Activated B cell treated with CpG ODN at 0.5 μM for 24 hours (primary cell): ENCODE measurements at regions not wholly inside any gene's neighbourhood (a gene's known extent, or its start where the extent isn't known, plus 50 kb on each side); places are given as distances from the start of the nearest gene placed in this dataset.

Experiments used
- ATAC-seq: fragments of 200-7000 bp; cut with Tn5 transposase; one replicate; pipeline ENCODE4 v1.10.0; 2021; ENCODE audit warnings: low read depth, mild to moderate bottlenecking, moderate library complexity
- CTCF ChIA-PET: fragments of 350-600 bp; sonication (Branson Sonifier 250); formaldehyde crosslinking; loops from one replicate; lab custom pipeline; 2021; ENCODE audit warnings: antibody characterized with exemption; lab: Charles Lee
- POLR2A ChIA-PET: fragments of 350-600 bp; sonication (Branson Sonifier 250); formaldehyde crosslinking; loops from one replicate; lab custom pipeline; 2021; ENCODE audit warnings: antibody characterized with exemption; lab: Charles Lee
- DNase-seq: peaks from one replicate; pipeline ENCODE4 v3.0.0; 2022
- H3K27ac Mint-ChIP-seq: one replicate; pipeline ENCODE4 v1.8.0; 2020; ENCODE audit warnings: mixed read lengths
- H3K27me3 Mint-ChIP-seq: one replicate; pipeline ENCODE4 v1.8.0; 2021; ENCODE audit warnings: mixed read lengths
- H3K36me3 Mint-ChIP-seq: one replicate; pipeline ENCODE4 v1.8.0; 2021; ENCODE audit warnings: low read depth, mixed read lengths
- H3K4me1 Mint-ChIP-seq: one replicate; pipeline ENCODE4 v1.8.0; 2021; ENCODE audit warnings: mixed read lengths
- H3K4me3 Mint-ChIP-seq: one replicate; pipeline ENCODE4 v1.8.0; 2020; ENCODE audit warnings: mild to moderate bottlenecking, mixed read lengths
- H3K9me3 Mint-ChIP-seq: one replicate; pipeline ENCODE4 v1.8.0; 2020; ENCODE audit warnings: mixed read lengths
- intact Hi-C: fragments of 100-400 bp; cut with micrococcal nuclease; formaldehyde crosslinking; loops from one replicate; pipeline ENCODE4 v1.15.1; 2024
- TF ChIP-seq, protein P1 (sequence below): fragments of 200-600 bp; IDR thresholded peaks from one replicate; pipeline ENCODE4 v1.8.0; 2022; ENCODE audit warnings: antibody characterized with exemption, mild to moderate bottlenecking

DNA sequence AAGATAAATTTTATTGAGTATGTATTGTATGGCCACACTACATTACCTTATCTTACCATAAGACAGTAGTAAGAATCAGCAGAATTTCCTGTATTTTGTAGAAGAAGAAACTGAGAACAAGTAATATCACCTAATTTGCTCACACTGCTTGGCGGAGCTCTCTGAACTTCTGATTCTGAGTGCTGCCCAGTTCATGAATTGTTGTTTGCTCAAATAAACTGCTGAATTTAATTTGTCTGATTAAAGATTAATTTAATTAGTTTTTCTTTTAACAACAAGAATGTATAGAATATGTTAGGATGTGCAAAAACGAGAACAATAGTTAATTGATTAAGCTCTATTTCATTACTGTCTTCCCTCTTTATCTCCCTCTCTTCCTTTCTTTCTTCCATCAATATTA, 100.1 kb upstream of the ERBB4 start:
- intact Hi-C loops: no loop called here
- no peaks in the 10 kb centered on the region for H3K27me3 Mint-ChIP-seq

DNA sequence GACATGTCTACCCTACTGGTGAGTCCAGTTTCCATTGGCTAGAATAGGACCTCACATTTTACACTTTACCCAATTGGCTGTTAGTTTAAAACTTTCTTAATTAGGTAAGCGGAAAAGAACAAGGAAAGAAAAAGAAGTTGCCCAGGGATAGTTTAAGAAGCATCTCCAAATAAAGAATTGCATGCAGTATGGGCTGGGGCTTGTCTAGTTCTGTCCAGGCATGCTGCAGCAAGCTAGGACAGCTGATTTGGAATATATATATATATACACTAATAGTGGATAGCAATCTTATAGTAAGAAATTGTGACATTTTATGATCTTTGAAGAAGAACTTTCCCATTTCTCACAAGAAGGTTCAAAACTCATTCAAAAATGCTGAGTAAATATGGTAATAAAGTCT, 90.0 kb upstream of the ERBB4 start:
- ATAC-seq: no peak
- no peak for DNase-seq
- Mint-ChIP-seq H3K4me1 (no peaks in the 10 kb centered on the region), H3K9me3 (no peaks in the 10 kb centered on the region), H3K4me3 (no peak overlapping the region), H3K27ac (no peak overlapping the region), H3K27me3 (no peaks in the 10 kb centered on the region), H3K36me3 (no peaks in the 10 kb centered on the region)
- POLR2A ChIA-PET: no interaction called here
- intact Hi-C loops: no loop called here
- TF ChIP-seq, protein P1, sequence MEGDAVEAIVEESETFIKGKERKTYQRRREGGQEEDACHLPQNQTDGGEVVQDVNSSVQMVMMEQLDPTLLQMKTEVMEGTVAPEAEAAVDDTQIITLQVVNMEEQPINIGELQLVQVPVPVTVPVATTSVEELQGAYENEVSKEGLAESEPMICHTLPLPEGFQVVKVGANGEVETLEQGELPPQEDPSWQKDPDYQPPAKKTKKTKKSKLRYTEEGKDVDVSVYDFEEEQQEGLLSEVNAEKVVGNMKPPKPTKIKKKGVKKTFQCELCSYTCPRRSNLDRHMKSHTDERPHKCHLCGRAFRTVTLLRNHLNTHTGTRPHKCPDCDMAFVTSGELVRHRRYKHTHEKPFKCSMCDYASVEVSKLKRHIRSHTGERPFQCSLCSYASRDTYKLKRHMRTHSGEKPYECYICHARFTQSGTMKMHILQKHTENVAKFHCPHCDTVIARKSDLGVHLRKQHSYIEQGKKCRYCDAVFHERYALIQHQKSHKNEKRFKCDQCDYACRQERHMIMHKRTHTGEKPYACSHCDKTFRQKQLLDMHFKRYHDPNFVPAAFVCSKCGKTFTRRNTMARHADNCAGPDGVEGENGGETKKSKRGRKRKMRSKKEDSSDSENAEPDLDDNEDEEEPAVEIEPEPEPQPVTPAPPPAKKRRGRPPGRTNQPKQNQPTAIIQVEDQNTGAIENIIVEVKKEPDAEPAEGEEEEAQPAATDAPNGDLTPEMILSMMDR: no peak
- CTCF ChIA-PET: interaction anchor here (0.7 kb wide), 1 partner anchor 1518 kb away, joined by 4 read pairs; no protein-coding TSS in a partner anchor

More for the DNA sequence above, 100.1 kb upstream of the ERBB4 start:
- Mint-ChIP-seq H3K4me1 (no peaks in the 10 kb centered on the region), H3K27ac (no peak overlapping the region), H3K9me3 (no peaks in the 10 kb centered on the region), H3K36me3 (no peaks in the 10 kb centered on the region), H3K4me3 (no peak overlapping the region)
- ChIA-PET CTCF (no interaction called here), POLR2A (no interaction called here)
- no peak for ATAC-seq
- DNase-seq: no peak
- TF ChIP-seq, protein P1: no peak

DNA sequence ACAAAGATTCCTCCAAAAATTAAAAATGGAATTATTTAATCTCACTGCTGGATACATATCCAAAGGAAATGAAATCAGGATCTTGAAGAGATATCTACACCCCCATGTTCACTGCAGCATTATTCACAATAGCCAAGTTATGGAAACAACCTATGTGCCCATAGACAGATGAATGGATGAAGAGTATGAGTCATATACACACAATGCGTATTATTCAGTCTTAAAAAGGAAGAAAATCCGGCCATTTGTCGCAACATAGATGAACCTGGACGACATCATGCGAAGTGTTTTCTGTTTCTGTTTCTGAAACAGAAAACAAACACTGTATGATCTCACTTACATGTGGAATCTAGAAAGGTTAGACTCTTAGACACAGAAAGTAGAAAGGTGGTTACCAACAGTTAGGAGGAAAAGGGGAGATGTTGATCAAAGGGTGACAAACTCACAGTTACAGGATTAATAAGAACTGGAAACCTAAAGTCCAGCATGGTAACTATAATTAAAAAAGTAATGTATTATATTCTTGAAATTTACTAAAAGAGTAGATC, 87.8 kb upstream of the ERBB4 start:
- no peak for DNase-seq
- POLR2A ChIA-PET: no interaction called here
- TF ChIP-seq, protein P1: no peak
- intact Hi-C loops: no loop called here
- no peaks in the 10 kb centered on the region for H3K36me3 Mint-ChIP-seq
- H3K4me1 Mint-ChIP-seq: no peaks in the 10 kb centered on the region
- no peaks in the 10 kb centered on the region for H3K27me3 Mint-ChIP-seq
- no peak overlapping the region for H3K4me3 Mint-ChIP-seq
- ATAC-seq: no peak
- H3K27ac Mint-ChIP-seq: no peak overlapping the region
- no peaks in the 10 kb centered on the region for H3K9me3 Mint-ChIP-seq
- CTCF ChIA-PET: no interaction called here

DNA sequence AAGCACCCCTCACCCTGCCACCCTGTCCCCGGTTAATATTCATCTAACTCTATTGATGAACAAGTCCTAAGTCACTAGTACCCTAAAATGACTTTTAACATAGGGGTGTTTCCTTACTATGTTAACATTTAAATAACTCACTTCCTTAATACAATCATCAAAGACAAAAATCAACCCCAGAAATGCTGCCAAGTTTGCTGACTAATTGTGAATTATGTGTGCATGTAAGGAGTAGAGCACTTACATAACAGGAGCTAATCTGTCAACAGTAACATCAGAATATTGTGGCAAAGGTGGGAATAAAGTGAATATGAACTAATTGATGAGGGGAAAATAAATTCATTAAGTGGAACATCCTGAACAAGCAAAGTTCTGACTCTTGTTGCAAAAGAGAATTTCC, 81.4 kb upstream of the ERBB4 start:
- no peaks in the 10 kb centered on the region for H3K9me3 Mint-ChIP-seq
- ATAC-seq (no peak), DNase-seq (no peak)
- peaks cover 2% of the 10 kb centered on the region for H3K27me3 Mint-ChIP-seq
- no peaks in the 10 kb centered on the region for H3K4me1 Mint-ChIP-seq
- TF ChIP-seq, protein P1: no peak
- ChIA-PET CTCF (no interaction called here), POLR2A (no interaction called here)
- H3K27ac Mint-ChIP-seq: no peak overlapping the region
- intact Hi-C loops: no loop called here
- H3K36me3 Mint-ChIP-seq: no peaks in the 10 kb centered on the region
- H3K4me3 Mint-ChIP-seq: no peak overlapping the region

DNA sequence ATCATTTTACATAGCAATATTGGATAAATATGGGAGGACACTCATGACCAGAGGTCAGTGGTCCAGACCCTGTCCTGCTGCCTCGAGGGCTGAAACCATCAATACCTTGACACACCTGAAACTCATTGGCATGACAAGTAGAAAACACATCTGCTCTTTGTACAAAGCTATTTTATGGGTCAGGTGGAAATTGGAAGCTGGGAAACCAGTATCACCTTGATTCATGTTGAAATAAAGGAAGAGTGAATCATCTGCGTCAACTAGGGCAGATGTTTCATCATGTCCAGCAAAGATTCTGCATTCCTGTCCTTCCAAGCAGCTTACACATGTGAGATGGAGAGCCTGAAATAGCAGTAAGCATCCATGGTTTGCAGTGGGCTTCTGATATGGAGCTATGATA, 80.0 kb upstream of the ERBB4 start:
- ChIA-PET POLR2A (no interaction called here), CTCF (no interaction called here)
- Mint-ChIP-seq H3K4me1 (no peaks in the 10 kb centered on the region), H3K36me3 (no peaks in the 10 kb centered on the region), H3K9me3 (no peaks in the 10 kb centered on the region), H3K27me3 (peaks cover 2% of the 10 kb centered on the region), H3K4me3 (no peak overlapping the region), H3K27ac (no peak overlapping the region)
- ATAC-seq: no peak
- no peak for DNase-seq
- TF ChIP-seq, protein P1: no peak
- intact Hi-C loops: no loop called here
